GM19025 (cell line): ENCODE measurements at regions not wholly inside any gene's neighbourhood (a gene's known extent, or its start where the extent isn't known, plus 50 kb on each side); places are given as distances from the start of the nearest gene placed in this dataset.

Source experiments
- ATAC-seq: cut with Tn5 transposase; IDR thresholded peaks from one replicate; pipeline ENCODE4 v1.9.1; 2021; ENCODE audit warnings: mild to moderate bottlenecking, low read depth, moderate library complexity; ENCODE audit not compliant: unreplicated experiment

GRCh38 chr5:61683148-61683547 is 351.1 kb downstream of the ZSWIM6 start:
- no peak for ATAC-seq

- no peak for ATAC-seq
Observed at GRCh38 chr5:61683926-61684325, 351.9 kb downstream of the ZSWIM6 start.

- ATAC-seq = no peak
Observed at GRCh38 chr5:61686491-61687257, 354.6 kb downstream of the ZSWIM6 start.

- no peak for ATAC-seq
Observed at GRCh38 chr5:61687371-61687770, 355.3 kb downstream of the ZSWIM6 start.

DNA sequence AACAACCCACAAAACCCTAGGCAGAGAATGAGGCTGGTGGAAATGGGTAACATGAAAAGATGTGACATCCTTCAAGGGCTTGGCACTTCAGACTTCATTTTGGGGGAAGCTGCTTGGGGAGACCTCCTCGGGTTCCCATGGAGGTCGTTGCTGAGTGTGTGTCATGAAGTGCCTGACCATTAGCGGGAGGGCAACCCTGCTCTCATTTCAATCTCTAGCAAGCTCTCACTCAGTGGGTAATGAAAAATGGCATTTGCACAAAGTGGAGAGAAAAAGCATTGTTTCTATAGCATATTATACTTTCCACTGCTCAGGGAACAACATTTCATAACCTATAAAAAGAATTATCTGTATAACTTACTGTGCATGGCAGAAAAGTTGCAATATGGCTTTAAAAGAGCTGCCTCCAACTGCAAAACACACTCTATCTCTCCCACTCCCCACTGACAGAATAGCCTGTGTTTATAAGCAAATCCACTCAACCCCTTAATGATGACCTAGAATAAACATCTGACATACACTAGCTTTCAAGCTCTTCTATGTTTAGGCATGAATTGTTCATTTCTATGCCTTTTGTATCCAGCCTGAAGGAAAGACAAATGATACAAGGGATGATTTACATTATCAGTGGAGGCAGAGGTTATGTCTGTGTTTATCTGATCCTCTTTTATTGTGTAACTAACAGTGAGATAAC is 357.2 kb downstream of the ZSWIM6 start:
- no peak for ATAC-seq

GRCh38 chr5:61697809-61698558 is 365.9 kb downstream of the ZSWIM6 start:
- ATAC-seq = no peak

GRCh38 chr5:61701877-61702602 is 370.0 kb downstream of the ZSWIM6 start:
- ATAC-seq = peak; percentile 47

GRCh38 chr5:61702784-61703183 is 370.7 kb downstream of the ZSWIM6 start:
- ATAC-seq = no peak

DNA sequence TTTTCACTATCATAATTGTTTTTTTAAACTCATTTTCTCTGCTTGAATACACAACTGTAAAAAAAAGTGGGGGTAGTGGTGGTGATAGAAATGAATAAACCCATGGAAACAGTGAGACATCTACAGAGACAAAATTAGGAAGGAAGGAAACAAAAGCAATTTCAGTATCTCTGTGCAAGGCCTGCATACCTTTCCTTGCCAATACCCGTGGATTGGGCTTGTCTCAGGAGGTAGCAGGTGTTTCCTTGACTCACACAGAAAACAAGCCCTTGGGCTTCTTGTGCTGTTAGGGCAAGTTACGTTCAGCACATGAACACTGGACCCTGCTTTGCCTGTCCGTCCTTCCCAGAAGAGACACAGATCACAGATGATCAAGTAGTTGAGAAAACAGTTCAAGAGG is 372.2 kb downstream of the ZSWIM6 start:
- ATAC-seq = no peak

DNA sequence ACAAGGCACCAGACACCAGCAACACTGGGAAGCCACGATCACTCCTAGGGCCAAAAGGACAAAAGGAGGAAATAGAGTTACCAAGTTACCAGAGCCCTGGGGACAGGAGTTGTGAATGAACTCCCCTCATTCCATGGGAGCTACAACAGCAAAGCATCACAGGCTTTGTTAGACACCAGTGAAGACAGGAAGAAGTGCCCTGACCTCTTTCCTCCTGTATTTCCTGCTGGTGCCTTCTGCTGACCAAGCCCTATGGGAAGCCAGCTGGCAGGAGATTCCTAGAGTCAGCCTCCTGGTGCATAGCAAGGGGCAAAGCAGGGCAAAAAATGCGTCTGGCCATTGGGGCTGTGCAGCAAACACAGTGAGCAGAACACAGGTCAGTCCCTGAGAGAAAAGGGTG is 374.7 kb downstream of the ZSWIM6 start:
- ATAC-seq = no peak

DNA sequence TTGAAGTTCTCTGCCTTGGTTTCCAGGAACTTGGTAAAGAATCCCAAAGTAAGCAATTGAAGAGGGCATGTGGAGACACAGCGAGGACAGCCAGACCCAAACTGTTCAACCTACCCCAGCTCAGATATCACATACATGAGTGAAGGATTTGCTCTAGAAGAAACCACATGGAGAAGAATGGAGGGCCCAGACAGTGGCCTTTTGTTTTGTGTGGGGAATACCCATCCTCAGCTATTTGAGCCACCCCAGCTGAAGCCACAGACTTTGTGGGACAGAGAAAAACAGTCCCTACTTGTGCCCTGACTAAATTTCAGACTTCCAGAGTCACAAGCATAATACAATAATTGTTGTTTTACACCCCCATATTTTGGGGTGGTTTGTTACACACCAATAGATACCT is 387.1 kb downstream of the ZSWIM6 start:
- no peak for ATAC-seq

DNA sequence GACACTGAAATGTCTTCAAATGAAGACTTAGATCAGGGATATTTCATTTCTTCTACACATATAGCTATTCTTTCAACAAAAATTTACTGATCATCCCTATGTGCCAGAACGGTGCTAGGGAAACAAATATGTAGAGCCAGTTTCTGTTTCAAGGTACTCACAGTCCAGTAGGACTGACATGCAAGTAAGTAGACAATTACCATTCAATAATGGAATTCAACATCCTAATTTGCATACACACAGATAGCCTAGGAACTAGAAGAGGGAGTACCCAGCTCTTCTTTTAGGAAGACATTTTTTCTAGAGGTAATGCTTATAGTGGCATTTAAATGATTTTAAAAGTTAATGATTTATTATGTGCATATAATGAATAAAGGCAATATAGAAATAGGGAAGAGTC is 388.8 kb downstream of the ZSWIM6 start:
- no peak for ATAC-seq

GRCh38 chr5:61724102-61724501 is 392.0 kb downstream of the ZSWIM6 start:
- no peak for ATAC-seq

DNA sequence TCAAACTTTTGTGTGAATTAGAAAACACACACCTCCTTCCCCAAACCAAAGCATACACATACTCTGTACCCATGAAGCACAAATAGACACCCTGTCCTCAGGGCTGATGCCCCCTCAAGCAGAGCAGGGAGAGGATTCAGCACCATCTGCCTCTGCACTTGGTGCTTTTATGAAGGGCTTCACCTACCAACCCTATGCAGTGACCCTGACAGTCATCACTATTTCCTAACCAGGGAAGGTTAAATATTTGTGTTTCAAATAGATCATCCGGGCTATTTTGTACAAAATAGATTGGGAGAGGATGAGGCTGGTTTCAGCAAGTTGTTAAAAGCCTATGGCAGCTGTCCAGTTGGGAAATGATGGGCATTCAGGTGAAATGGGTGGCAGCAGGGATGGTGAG is 396.2 kb downstream of the ZSWIM6 start:
- ATAC-seq = no peak

DNA sequence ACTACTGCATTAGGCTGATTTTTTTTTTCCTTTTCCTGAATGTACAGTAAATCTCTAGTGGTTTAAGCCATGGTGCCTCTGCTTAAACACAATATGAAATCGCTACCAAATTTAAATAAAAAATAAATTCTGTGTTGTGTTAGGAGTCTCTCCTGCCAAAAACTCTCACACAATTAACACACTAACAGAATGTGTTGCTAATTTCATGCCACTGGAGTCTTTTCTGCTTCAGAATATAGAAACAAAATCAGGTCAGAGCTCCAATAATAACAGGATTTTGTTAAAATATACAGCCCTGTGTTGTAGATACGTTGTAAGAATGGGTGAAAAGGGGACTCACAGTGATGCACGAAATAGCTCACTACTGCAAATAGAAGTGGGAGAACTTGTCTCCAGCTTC is 398.8 kb downstream of the ZSWIM6 start:
- no peak for ATAC-seq

- no peak for ATAC-seq
Observed at GRCh38 chr5:61731267-61731945, 399.3 kb downstream of the ZSWIM6 start.

DNA sequence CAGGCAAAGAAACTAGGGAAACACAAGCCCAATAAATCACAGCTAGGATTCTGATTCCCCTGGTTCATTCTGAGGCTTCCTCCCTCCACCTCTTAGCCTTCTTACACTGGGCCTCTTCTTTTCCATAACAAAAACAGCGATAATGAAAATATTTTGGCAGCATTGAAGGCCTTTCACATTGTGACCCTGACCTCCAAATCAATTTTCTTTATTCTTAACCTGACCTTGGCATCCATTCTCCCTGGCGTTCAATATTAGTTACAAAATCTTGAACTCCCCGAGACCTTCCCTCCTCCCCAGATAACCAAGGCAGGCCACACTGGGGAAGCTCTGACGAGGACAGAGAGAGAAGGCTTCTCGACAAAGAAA is 399.9 kb downstream of the ZSWIM6 start:
- no peak for ATAC-seq

GRCh38 chr5:61732369-61732768 is 400.3 kb downstream of the ZSWIM6 start:
- ATAC-seq = no peak

DNA sequence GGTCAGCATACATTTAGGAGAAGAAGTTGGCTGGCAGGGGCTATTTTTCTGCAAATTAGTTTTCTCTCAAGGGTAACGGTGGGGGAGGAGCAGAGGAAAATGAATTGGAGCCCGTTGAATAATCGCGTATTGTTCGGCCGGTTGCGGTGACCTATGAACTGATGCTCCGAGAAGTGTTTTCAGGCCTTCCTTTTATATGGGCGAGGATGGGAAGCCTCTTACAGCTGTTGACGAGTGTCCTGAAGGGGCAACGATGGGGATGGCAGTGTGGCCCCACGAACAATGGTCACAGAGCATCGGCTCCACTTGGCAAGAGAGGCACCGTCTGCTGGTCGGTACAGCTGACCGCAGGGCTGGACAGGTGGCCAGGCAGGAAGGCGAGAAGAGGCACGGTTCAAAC is 400.7 kb downstream of the ZSWIM6 start:
- ATAC-seq = no peak

DNA sequence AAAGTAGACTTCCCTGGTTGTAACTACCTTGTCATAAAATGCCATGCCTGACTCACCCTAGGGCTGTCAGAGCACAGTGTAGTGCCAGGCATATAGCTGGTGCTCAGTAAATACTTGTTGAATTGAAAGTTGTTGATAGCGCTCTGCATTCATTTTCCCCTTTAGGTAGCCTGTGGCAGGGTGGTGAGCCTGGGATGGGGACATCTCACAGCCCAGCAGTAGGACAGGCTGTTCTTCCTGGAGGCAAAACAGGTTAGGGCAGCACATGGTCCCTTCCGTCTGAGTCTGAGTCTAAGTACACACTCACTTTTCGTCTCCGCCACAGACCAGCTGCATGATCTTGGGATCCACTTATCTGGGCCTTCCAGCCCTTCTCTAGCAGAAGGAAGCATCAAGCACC is 401.9 kb downstream of the ZSWIM6 start:
- ATAC-seq = no peak
